ENCODE measurements at regions not wholly inside any gene's neighbourhood (a gene's known extent, or its start where the extent isn't known, plus 50 kb on each side); places are given as distances from the start of the nearest gene placed in this dataset.

DNA sequence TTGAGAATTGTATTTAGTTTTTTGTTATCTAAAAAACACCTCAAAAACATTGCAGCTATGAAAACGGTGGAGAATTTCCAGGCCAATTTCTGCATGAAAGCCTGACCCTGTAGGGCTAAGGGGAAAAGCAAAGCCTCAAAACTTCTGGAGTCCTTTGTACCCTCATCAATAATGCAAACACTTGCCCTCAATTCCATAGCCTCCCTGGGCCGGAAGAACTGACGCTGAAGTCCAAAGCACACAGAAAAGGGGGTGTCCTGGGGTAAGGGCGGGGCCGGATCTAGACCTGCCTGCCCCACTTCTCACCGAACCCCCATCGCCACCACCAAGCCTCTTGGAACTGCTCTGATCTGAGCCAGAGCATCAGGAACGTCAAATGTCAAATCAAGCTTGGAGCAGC, 173.9 kb upstream of the S100G start:
- DNase-seq (ENCODE audit: low spot score) = no peak
- Mint-ChIP-seq H3K36me3 (ENCODE audit: low read depth, unreplicated experiment) (no peaks in the 10 kb centered on the region), H3K27me3 (ENCODE audit: unreplicated experiment) (peaks cover 1% of the 10 kb centered on the region), H3K9me3 (ENCODE audit: unreplicated experiment) (no peaks in the 10 kb centered on the region), H3K27ac (ENCODE audit: unreplicated experiment) (no peak overlapping the region), H3K4me3 (ENCODE audit: unreplicated experiment) (no peak overlapping the region), H3K4me1 (ENCODE audit: unreplicated experiment) (peaks cover 4% of the 10 kb centered on the region)
- TF ChIP-seq, protein P1, sequence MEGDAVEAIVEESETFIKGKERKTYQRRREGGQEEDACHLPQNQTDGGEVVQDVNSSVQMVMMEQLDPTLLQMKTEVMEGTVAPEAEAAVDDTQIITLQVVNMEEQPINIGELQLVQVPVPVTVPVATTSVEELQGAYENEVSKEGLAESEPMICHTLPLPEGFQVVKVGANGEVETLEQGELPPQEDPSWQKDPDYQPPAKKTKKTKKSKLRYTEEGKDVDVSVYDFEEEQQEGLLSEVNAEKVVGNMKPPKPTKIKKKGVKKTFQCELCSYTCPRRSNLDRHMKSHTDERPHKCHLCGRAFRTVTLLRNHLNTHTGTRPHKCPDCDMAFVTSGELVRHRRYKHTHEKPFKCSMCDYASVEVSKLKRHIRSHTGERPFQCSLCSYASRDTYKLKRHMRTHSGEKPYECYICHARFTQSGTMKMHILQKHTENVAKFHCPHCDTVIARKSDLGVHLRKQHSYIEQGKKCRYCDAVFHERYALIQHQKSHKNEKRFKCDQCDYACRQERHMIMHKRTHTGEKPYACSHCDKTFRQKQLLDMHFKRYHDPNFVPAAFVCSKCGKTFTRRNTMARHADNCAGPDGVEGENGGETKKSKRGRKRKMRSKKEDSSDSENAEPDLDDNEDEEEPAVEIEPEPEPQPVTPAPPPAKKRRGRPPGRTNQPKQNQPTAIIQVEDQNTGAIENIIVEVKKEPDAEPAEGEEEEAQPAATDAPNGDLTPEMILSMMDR (IDR thresholded peaks at IDR 0.05; ENCODE audit: unreplicated experiment) = no peak

DNA sequence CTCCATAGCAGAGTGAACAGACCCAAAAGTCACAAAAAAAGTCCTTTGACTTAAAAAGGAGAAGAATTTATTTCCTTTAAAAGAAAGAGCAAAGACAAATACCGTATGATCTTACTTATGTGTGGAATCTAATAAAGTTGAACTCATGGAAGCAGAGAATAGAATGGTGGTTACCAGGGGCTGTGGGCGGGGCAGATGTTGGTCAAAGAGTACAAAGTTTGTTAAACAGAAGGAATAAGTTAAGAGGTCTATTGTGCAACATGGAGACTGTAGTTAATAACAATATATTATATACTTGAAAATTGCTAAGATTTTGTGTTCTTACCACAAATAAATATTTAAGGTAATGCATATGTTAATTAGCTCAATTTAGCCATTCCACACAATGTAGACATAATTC, 173.3 kb upstream of the S100G start:
- H3K27ac Mint-ChIP-seq (ENCODE audit: unreplicated experiment) = no peak overlapping the region
- H3K4me1 Mint-ChIP-seq (ENCODE audit: unreplicated experiment) = peaks cover 11% of the 10 kb centered on the region
- TF ChIP-seq, protein P1 (IDR thresholded peaks at IDR 0.05; ENCODE audit: unreplicated experiment) = no peak
- peaks cover 1% of the 10 kb centered on the region for H3K27me3 Mint-ChIP-seq (ENCODE audit: unreplicated experiment)
- DNase-seq (ENCODE audit: low spot score) = no peak
- H3K36me3 Mint-ChIP-seq (ENCODE audit: low read depth, unreplicated experiment) = no peaks in the 10 kb centered on the region
- H3K4me3 Mint-ChIP-seq (ENCODE audit: unreplicated experiment) = no peak overlapping the region
- H3K9me3 Mint-ChIP-seq (ENCODE audit: unreplicated experiment) = no peaks in the 10 kb centered on the region

DNA sequence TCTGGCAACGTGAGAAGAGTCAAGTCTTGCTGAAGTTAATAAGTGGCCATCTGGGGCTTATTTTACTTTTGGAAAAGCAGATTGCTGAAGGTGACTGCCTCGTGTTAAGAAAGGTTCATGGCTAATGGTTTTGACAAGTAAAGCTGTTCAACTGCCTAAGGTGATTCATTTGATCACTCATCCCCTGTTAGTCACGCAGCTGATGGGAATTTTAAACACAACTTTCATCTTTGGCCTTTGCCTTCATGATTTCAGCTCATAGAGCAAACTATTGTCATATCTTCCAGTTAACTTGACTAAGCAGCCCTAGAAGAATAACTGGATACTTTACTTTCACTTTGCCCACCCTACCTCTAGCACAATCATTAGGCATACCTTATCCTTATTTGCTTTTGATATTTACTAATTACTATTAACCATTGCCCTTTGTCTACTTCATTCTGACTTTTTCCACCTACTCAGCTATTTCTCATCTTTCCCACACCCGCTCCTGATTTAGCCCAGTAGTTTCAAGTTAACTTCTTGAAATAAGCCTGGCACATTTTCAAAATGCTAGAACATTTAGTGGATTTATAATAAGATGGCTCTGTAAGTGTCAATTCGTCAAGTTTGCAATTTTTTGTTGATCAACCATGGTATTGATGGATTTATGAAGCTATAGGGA, 170.6 kb upstream of the S100G start:
- no peak for DNase-seq (ENCODE audit: low spot score)
- H3K27ac Mint-ChIP-seq (ENCODE audit: unreplicated experiment) = no peak overlapping the region
- no peaks in the 10 kb centered on the region for H3K9me3 Mint-ChIP-seq (ENCODE audit: unreplicated experiment)
- peaks cover 11% of the 10 kb centered on the region for H3K4me1 Mint-ChIP-seq (ENCODE audit: unreplicated experiment)
- H3K4me3 Mint-ChIP-seq (ENCODE audit: unreplicated experiment) = no peak overlapping the region
- TF ChIP-seq, protein P1 (IDR thresholded peaks at IDR 0.05; ENCODE audit: unreplicated experiment) = no peak
- no peaks in the 10 kb centered on the region for H3K27me3 Mint-ChIP-seq (ENCODE audit: unreplicated experiment)
- H3K36me3 Mint-ChIP-seq (ENCODE audit: low read depth, unreplicated experiment) = no peaks in the 10 kb centered on the region

DNA sequence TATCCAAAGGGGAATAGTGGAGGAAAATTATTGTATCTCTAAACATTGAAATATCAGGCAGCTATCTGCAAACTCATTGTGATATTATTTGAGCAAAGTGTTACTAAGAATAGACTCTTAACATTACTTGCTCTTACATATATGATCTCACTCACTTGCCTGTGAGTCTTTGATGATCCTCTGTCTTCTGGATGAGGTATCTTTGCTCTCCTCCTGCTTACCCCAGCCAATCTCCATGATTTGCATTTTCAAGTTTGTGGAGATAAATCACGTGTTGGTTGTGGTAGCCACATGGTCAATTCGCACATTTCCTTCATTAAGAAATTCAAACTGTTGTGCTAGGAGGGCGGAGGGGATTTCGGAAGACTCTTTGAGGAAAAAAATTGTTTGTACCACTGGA, 169.9 kb upstream of the S100G start:
- Mint-ChIP-seq H3K4me1 (ENCODE audit: unreplicated experiment) (peaks cover 11% of the 10 kb centered on the region), H3K36me3 (ENCODE audit: low read depth, unreplicated experiment) (no peaks in the 10 kb centered on the region), H3K27me3 (ENCODE audit: unreplicated experiment) (no peaks in the 10 kb centered on the region), H3K9me3 (ENCODE audit: unreplicated experiment) (no peaks in the 10 kb centered on the region), H3K4me3 (ENCODE audit: unreplicated experiment) (no peak overlapping the region), H3K27ac (ENCODE audit: unreplicated experiment) (no peak overlapping the region)
- no peak for DNase-seq (ENCODE audit: low spot score)
- TF ChIP-seq, protein P1 (IDR thresholded peaks at IDR 0.05; ENCODE audit: unreplicated experiment) = no peak

- Mint-ChIP-seq H3K4me3 (ENCODE audit: unreplicated experiment) (no peak overlapping the region), H3K36me3 (ENCODE audit: low read depth, unreplicated experiment) (no peaks in the 10 kb centered on the region), H3K27me3 (ENCODE audit: unreplicated experiment) (no peaks in the 10 kb centered on the region), H3K9me3 (ENCODE audit: unreplicated experiment) (no peaks in the 10 kb centered on the region), H3K27ac (ENCODE audit: unreplicated experiment) (no peak overlapping the region), H3K4me1 (ENCODE audit: unreplicated experiment) (peaks cover 14% of the 10 kb centered on the region)
- DNase-seq (ENCODE audit: low spot score) = no peak
- TF ChIP-seq, protein P1 (IDR thresholded peaks at IDR 0.05; ENCODE audit: unreplicated experiment) = no peak
These were observed 165.6 kb upstream of the S100G start for GRCh38 chrX:16484338-16484737.

Data from endothelial cell (in vitro differentiated cells).